HL-60 (cell line): ENCODE measurements at regions not wholly inside any gene's neighbourhood (a gene's known extent, or its start where the extent isn't known, plus 50 kb on each side); places are given as distances from the start of the nearest gene placed in this dataset.

Experiments used
- CTCF ChIP-seq: IDR thresholded peaks from one replicate; pipeline ENCODE4 v1.5.1; 2011; ENCODE audit warnings: low read length, control low read depth, inconsistent platforms; ENCODE audit not compliant: insufficient read depth
- POLR2AphosphoS5 ChIP-seq: IDR thresholded peaks from 2 replicates; pipeline ENCODE4 v1.6.1; 2012; ENCODE audit warnings: low read depth

- TF ChIP-seq POLR2AphosphoS5 (no peak), CTCF (no peak)
These were observed 170.8 kb upstream of the RASGEF1B start for GRCh38 chr4:81642543-81642942.
